Activated CD4-positive, alpha-beta memory T cell treated with anti-CD3 and anti-CD28 coated beads, Interleukin-2, amount 10 ng/mL, durations not matched to agents 7 days and 5 days (primary cell): ENCODE measurements at regions not wholly inside any gene's neighbourhood (a gene's known extent, or its start where the extent isn't known, plus 50 kb on each side); places are given as distances from the start of the nearest gene placed in this dataset.

ENCODE experiments used
- CTCF ChIA-PET: fragments of 350-600 bp; sonication (Branson Sonifier 250); formaldehyde crosslinking; loops from one replicate; lab custom pipeline; 2021; ENCODE audit warnings: antibody characterized with exemption, inconsistent platforms; lab: Charles Lee
- POLR2A ChIA-PET: fragments of 350-600 bp; sonication (Branson Sonifier 250); formaldehyde crosslinking; loops from one replicate; lab custom pipeline; 2021; ENCODE audit warnings: antibody characterized with exemption; lab: Charles Lee
- DNase-seq: peaks from one replicate; pipeline ENCODE4 v3.0.0-alpha.2; 2020
- H3K27ac Mint-ChIP-seq: one replicate; pipeline ENCODE4 v1.8.0; 2021; ENCODE audit warnings: mild to moderate bottlenecking, mixed read lengths
- H3K27me3 Mint-ChIP-seq: one replicate; pipeline ENCODE4 v1.8.0; 2021; ENCODE audit warnings: mixed read lengths
- H3K36me3 Mint-ChIP-seq: one replicate; pipeline ENCODE4 v1.8.0; 2021; ENCODE audit warnings: low read depth, mixed read lengths
- H3K4me1 Mint-ChIP-seq: one replicate; pipeline ENCODE4 v1.8.0; 2021; ENCODE audit warnings: mixed read lengths
- H3K4me3 Mint-ChIP-seq: one replicate; pipeline ENCODE4 v1.8.0; 2021; ENCODE audit warnings: mild to moderate bottlenecking, mixed read lengths
- H3K9me3 Mint-ChIP-seq: one replicate; pipeline ENCODE4 v1.8.0; 2021; ENCODE audit warnings: mixed read lengths

DNA sequence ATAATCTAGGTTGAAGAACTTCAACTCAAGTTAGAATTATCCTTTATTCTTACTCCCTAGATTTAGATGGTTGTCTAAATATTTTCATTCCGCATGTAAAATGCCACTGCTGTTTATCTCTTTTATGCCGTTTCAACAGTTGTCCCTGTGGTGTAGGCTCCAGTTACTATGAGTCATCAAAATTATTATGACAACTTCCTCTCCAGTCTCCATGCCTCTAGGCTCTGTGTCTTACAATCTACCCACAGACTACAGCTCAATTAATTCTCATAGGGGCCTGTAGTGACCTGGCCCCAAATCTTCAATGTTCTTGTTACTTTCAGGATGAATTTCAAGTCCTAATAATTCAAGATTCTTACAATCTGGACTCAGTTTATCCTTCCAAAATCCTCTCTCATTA is 105.8 kb upstream of the UNC13C start:
- ChIA-PET POLR2A (no interaction called here), CTCF (no interaction called here)
- H3K4me3 Mint-ChIP-seq = no peak overlapping the region
- no peak for DNase-seq
- peaks cover 8% of the 10 kb centered on the region for H3K9me3 Mint-ChIP-seq
- H3K4me1 Mint-ChIP-seq = no peaks in the 10 kb centered on the region
- H3K27ac Mint-ChIP-seq = no peak overlapping the region
- H3K36me3 Mint-ChIP-seq = no peaks in the 10 kb centered on the region
- no peaks in the 10 kb centered on the region for H3K27me3 Mint-ChIP-seq

GRCh38 chr15:53869806-53870073 is 108.5 kb upstream of the UNC13C start:
- no peaks in the 10 kb centered on the region for H3K36me3 Mint-ChIP-seq
- no peak overlapping the region for H3K27ac Mint-ChIP-seq
- ChIA-PET CTCF (no interaction called here), POLR2A (no interaction called here)
- H3K4me3 Mint-ChIP-seq = no peak overlapping the region
- no peak for DNase-seq
- H3K9me3 Mint-ChIP-seq = peaks cover 8% of the 10 kb centered on the region
- H3K4me1 Mint-ChIP-seq = no peaks in the 10 kb centered on the region
- H3K27me3 Mint-ChIP-seq = no peaks in the 10 kb centered on the region

DNA sequence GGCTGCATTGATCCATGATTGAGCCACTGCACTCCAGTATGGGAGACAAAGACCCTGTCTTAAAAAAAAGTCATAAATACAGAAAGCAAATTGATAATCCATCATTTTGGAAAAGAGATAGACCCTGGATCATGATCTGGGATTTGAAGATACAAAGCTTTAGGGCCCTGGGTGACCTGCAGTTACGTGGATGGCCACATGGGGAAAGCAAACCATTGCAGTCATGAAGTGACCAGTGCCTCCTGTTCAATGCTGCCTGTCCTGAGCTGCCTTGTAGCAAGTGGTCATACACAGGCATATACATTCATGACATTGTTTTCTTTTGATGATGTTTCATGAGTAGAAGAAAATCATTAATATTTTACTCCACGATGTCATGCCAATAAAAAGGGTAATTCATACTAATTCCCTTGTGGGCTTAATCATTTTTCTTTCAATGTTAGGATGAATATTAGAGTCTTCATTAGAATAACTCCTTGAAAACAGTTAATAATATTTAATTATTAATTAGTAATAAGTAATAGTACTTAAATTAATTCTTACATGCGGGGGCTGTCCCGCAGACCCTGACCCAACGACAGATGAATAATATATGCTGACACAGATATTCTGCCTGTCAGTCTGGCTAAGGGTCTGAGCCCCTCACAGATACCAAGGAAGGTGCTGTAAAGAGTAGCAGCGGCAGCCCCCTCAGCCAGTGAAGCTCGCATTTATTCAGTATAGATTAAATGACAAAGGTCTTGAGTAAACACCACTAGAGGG is 109.0 kb upstream of the UNC13C start:
- no peak overlapping the region for H3K4me3 Mint-ChIP-seq
- H3K27me3 Mint-ChIP-seq = no peaks in the 10 kb centered on the region
- POLR2A ChIA-PET = no interaction called here
- CTCF ChIA-PET = no interaction called here
- no peak overlapping the region for H3K27ac Mint-ChIP-seq
- H3K9me3 Mint-ChIP-seq = peaks cover 5% of the 10 kb centered on the region
- no peaks in the 10 kb centered on the region for H3K4me1 Mint-ChIP-seq
- H3K36me3 Mint-ChIP-seq = no peaks in the 10 kb centered on the region
- no peak for DNase-seq

GRCh38 chr15:53862386-53862785 is 102.9 kb upstream of the WDR72 start:
- Mint-ChIP-seq H3K9me3 (no peaks in the 10 kb centered on the region), H3K4me3 (no peak overlapping the region), H3K27me3 (no peaks in the 10 kb centered on the region), H3K36me3 (no peaks in the 10 kb centered on the region), H3K27ac (no peak overlapping the region), H3K4me1 (no peaks in the 10 kb centered on the region)
- CTCF ChIA-PET = no interaction called here
- POLR2A ChIA-PET = no interaction called here
- no peak for DNase-seq

DNA sequence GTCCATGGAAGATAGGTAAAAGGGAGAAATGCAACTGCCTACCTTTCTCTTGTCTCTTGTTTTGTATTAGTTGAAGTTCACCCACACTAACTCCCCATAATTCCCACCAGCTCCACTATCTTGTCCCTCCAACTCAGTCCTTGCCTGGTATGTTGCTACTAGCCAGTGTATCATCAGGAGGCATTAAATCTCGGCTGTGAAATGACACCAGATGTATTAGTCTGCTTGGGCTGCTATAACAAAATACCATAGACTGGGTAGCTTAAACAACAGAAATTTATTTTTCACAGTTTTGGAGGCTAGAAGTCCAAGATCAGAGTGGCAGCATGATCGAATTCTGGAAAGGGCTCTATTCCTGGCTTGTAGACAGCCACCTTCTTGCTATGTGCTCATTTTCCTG is 102.3 kb upstream of the WDR72 start:
- no peak for DNase-seq
- CTCF ChIA-PET = no interaction called here
- POLR2A ChIA-PET = no interaction called here
- H3K4me1 Mint-ChIP-seq = no peaks in the 10 kb centered on the region
- no peak overlapping the region for H3K27ac Mint-ChIP-seq
- H3K36me3 Mint-ChIP-seq = no peaks in the 10 kb centered on the region
- H3K27me3 Mint-ChIP-seq = no peaks in the 10 kb centered on the region
- no peaks in the 10 kb centered on the region for H3K9me3 Mint-ChIP-seq
- no peak overlapping the region for H3K4me3 Mint-ChIP-seq

GRCh38 chr15:53851110-53851848 is 91.8 kb upstream of the WDR72 start:
- no peaks in the 10 kb centered on the region for H3K4me1 Mint-ChIP-seq
- no peak overlapping the region for H3K27ac Mint-ChIP-seq
- peaks cover 9% of the 10 kb centered on the region for H3K9me3 Mint-ChIP-seq
- H3K4me3 Mint-ChIP-seq = no peak overlapping the region
- no peaks in the 10 kb centered on the region for H3K36me3 Mint-ChIP-seq
- no peaks in the 10 kb centered on the region for H3K27me3 Mint-ChIP-seq
- POLR2A ChIA-PET = no interaction called here
- CTCF ChIA-PET = interaction anchor here (0.6 kb wide), 1 partner anchor 1608 kb away, joined by 3 read pairs; no protein-coding TSS in a partner anchor
- no peak for DNase-seq

GRCh38 chr15:53847745-53848144 is 88.3 kb upstream of the WDR72 start:
- Mint-ChIP-seq H3K27me3 (no peaks in the 10 kb centered on the region), H3K4me1 (no peaks in the 10 kb centered on the region), H3K36me3 (no peaks in the 10 kb centered on the region), H3K4me3 (no peak overlapping the region), H3K9me3 (peaks cover 9% of the 10 kb centered on the region), H3K27ac (no peak overlapping the region)
- no peak for DNase-seq
- CTCF ChIA-PET = no interaction called here
- POLR2A ChIA-PET = no interaction called here

GRCh38 chr15:53844634-53845033 is 85.2 kb upstream of the WDR72 start:
- peaks cover 4% of the 10 kb centered on the region for H3K9me3 Mint-ChIP-seq
- no peak for DNase-seq
- H3K27ac Mint-ChIP-seq = no peak overlapping the region
- POLR2A ChIA-PET = no interaction called here
- no peaks in the 10 kb centered on the region for H3K4me1 Mint-ChIP-seq
- H3K27me3 Mint-ChIP-seq = no peaks in the 10 kb centered on the region
- CTCF ChIA-PET = no interaction called here
- H3K36me3 Mint-ChIP-seq = no peaks in the 10 kb centered on the region
- H3K4me3 Mint-ChIP-seq = no peak overlapping the region

DNA sequence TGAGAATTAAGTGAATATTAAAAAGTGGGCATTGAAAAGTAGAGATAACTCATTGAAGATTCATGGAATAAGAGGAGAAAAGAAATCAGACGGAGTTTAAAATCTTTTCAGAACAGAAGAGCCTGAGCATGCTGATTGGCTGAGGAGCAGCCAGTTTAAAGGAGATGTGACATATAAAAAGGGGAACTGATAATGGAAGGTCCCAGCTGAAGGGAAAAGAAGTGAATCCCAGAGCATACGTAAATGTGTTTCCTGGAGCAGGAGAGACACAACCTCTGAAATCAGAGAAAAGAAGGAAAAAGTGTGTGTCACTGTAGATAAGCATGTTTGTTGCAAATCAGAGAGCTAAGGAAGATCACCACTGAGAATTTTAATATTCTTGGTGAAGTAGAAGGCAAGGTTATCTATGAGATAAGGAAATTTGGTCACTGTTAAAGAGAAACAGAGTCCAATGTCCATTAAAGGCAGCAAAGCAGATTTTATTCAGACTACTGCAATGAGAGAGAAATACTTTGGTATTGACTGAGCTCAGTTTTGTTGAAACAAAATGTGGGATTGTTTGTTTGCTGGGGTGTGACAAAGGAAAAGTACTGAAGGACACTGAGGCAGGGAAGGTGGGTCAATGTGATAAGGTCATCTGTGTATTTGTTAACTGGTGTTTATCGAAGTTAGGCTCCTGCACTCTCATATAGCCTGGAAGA is 84.6 kb upstream of the WDR72 start:
- POLR2A ChIA-PET = no interaction called here
- no peaks in the 10 kb centered on the region for H3K36me3 Mint-ChIP-seq
- no peak overlapping the region for H3K4me3 Mint-ChIP-seq
- DNase-seq = no peak
- peaks cover 4% of the 10 kb centered on the region for H3K9me3 Mint-ChIP-seq
- no peak overlapping the region for H3K27ac Mint-ChIP-seq
- H3K4me1 Mint-ChIP-seq = no peaks in the 10 kb centered on the region
- H3K27me3 Mint-ChIP-seq = no peaks in the 10 kb centered on the region
- CTCF ChIA-PET = no interaction called here

GRCh38 chr15:53843166-53843565 is 83.7 kb upstream of the WDR72 start:
- no peak for DNase-seq
- H3K4me1 Mint-ChIP-seq = no peaks in the 10 kb centered on the region
- ChIA-PET POLR2A (no interaction called here), CTCF (no interaction called here)
- no peak overlapping the region for H3K4me3 Mint-ChIP-seq
- peaks cover 4% of the 10 kb centered on the region for H3K9me3 Mint-ChIP-seq
- H3K36me3 Mint-ChIP-seq = no peaks in the 10 kb centered on the region
- H3K27me3 Mint-ChIP-seq = no peaks in the 10 kb centered on the region
- no peak overlapping the region for H3K27ac Mint-ChIP-seq

DNA sequence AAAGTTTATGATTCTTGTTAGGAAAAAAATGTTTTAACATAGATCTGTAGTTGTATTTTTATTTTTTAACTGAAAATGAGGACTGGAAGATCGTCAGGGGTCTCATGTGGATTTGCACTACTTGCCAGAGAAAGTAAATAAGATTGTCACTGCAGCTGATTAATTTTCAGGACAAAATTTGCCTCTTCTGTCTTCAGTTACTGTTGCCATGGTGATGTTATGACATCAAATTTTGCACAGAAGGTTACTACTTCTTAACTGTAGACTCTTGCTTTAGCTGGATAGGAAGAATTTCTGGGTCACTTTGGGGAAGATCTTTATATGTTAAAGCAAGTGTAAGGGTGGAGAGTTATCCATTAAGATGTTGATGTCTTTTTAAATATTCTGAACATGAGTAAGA is 82.2 kb upstream of the WDR72 start:
- no peaks in the 10 kb centered on the region for H3K4me1 Mint-ChIP-seq
- H3K36me3 Mint-ChIP-seq = no peaks in the 10 kb centered on the region
- no peak overlapping the region for H3K4me3 Mint-ChIP-seq
- CTCF ChIA-PET = no interaction called here
- H3K27me3 Mint-ChIP-seq = no peaks in the 10 kb centered on the region
- POLR2A ChIA-PET = no interaction called here
- no peaks in the 10 kb centered on the region for H3K9me3 Mint-ChIP-seq
- DNase-seq = no peak
- no peak overlapping the region for H3K27ac Mint-ChIP-seq

DNA sequence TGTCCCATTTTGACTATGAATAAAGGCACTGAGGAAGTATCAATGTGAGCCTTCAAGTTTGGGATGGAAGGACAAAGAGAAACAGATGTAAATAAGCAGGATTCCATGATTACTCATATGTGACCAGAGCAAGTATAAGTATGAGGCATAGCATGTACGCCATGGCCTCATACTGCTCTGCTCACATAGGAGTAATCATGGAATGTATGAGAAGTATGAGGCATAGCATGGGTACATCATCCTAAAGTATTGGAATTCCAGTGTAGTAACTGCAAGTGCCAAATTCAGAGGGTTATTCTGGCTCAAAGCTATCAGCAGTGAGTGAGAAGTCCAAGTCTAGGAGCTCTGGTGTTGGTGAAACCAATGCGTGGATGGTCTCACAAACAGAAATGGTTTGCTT is 81.2 kb upstream of the WDR72 start:
- Mint-ChIP-seq H3K36me3 (no peaks in the 10 kb centered on the region), H3K9me3 (no peaks in the 10 kb centered on the region), H3K27me3 (no peaks in the 10 kb centered on the region), H3K27ac (no peak overlapping the region), H3K4me3 (no peak overlapping the region), H3K4me1 (no peaks in the 10 kb centered on the region)
- no peak for DNase-seq
- ChIA-PET POLR2A (no interaction called here), CTCF (no interaction called here)

DNA sequence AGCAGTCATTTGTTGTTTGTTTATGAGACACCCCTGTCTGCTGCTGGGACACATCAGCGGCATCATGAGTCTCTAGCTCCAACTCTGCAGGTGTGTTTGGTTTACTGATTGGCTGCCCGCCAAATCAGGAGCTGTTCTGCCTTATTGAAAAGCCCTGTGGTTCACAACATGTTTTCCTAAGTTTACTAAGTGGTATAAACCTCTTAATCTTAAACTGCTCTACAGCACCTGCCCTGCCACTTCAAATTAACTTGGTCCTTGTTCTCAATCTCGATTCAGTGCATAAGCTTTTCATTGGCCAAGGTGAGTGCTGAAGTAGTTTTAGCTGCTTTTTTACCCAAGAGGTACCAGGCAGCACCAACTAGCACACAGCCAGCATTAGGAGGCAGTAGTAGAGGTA is 77.8 kb upstream of the WDR72 start:
- Mint-ChIP-seq H3K4me3 (no peak overlapping the region), H3K9me3 (no peaks in the 10 kb centered on the region), H3K27me3 (no peaks in the 10 kb centered on the region), H3K36me3 (no peaks in the 10 kb centered on the region), H3K27ac (no peak overlapping the region), H3K4me1 (no peaks in the 10 kb centered on the region)
- ChIA-PET POLR2A (no interaction called here), CTCF (no interaction called here)
- DNase-seq = no peak
